ENCODE measurements at regions not wholly inside any gene's neighbourhood (a gene's known extent, or its start where the extent isn't known, plus 50 kb on each side); places are given as distances from the start of the nearest gene placed in this dataset.
"Not testable (repeated sequence)": the region's sequence is repeated elsewhere in the genome, so short reads cannot be mapped to it uniquely, and the experiment has no call there.

DNA sequence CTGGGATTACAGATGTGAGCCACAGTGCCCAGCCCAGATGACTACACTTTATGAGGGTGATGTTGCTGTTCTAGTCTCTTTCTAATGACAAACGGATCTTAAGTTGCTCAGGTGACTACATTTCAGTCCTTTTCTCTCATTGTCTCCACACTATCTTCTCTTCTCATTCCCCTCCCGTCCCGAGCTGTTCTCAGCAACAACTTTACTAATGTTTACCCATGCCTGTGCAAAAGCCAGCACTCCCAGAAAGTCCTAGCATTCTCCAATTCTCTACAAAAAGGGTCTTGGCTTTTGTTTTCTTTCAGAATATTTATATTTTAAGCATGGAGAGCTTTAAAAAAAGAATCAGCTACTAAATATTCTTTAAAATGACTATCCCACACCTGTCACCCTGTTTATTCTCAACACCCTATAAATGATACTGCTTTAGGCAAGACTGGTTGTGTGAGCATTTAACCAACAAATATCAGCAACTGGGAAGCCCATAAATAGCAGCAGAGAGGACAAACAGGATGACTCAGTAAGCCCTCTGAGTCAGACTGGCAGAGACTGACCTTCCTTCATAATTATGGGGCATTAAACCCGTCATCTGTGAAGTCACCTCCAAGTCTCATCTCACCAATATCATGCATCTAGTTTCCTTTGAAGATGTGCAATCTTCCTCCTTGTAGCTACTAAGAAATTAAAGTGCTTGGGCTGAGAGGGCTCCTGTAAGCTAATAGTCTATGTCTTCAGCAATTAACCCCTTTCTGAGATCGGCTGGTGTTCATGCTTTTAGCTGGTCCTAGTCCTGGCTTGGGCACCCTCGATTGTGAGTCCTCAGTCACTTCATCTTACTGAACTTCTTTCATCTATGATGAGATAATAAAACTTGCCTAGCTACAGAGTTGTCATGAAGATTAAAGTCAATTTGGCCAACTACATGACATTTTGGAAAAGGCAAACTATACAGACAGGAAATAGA is 72.6 kb upstream of the KIF2A start:
- H3K4me1 ChIP-seq (ENCODE audit: control insufficient read depth, insufficient read depth, low read length); H3K36me3 Mint-ChIP-seq; ATAC-seq; H3K27ac Mint-ChIP-seq; intact Hi-C loops (cut with micrococcal nuclease); H3K4me3 ChIP-seq (ENCODE audit: low read length); H3K9me3 ChIP-seq (ENCODE audit: control insufficient read depth, insufficient read depth, low read length); H3K9me3 Mint-ChIP-seq; H3K4me3 Mint-ChIP-seq; H3K36me3 ChIP-seq (ENCODE audit: control insufficient read depth, insufficient read depth, low read length); H3K27ac ChIP-seq (ENCODE audit: low read length); H3K27me3 ChIP-seq (ENCODE audit: control insufficient read depth, insufficient read depth, low read length); H3K4me1 Mint-ChIP-seq; DNase-seq: not testable (repeated sequence)
- 94% methylated on average over 4 of the region's 6 CpGs for WGBS (ENCODE audit: insufficient coverage)
- peaks cover 0 to 10% of the 10 kb centered on the region in 2 donors for H3K27me3 Mint-ChIP-seq (ENCODE audit: low read depth in 2 of 2)

DNA sequence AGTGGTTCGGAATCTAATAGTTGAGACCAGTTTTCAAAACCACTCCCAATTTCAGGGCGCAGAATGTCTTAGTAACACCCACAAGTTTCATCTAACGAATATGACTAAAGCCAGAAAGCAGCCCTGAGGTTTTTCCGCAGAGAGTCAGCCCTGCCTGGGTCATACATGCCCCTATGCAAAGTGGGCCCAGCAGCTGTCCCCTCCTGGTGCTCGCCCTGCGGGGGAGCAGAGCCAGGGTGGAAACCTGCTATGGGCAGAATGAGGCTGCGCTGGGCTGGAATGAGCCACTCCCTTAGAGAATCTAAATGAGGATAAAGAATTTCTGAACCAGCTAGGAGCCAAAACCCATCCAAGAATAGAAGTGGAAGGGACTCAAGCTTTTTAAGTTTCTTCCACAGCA is 69.4 kb upstream of the KIF2A start:
- H3K27ac Mint-ChIP-seq; H3K36me3 Mint-ChIP-seq; intact Hi-C loops (cut with micrococcal nuclease); H3K9me3 Mint-ChIP-seq; H3K4me3 Mint-ChIP-seq; DNase-seq; H3K27ac ChIP-seq (ENCODE audit: low read length); H3K9me3 ChIP-seq (ENCODE audit: control insufficient read depth, insufficient read depth, low read length); H3K4me1 ChIP-seq (ENCODE audit: control insufficient read depth, insufficient read depth, low read length); H3K4me3 ChIP-seq (ENCODE audit: low read length); H3K27me3 Mint-ChIP-seq (ENCODE audit: low read depth in 2 of 2); ATAC-seq; H3K27me3 ChIP-seq (ENCODE audit: control insufficient read depth, insufficient read depth, low read length); H3K4me1 Mint-ChIP-seq; H3K36me3 ChIP-seq (ENCODE audit: control insufficient read depth, insufficient read depth, low read length): not testable (repeated sequence)
- 79% methylated on average over 7 of the region's 7 CpGs for WGBS (ENCODE audit: insufficient coverage)

DNA sequence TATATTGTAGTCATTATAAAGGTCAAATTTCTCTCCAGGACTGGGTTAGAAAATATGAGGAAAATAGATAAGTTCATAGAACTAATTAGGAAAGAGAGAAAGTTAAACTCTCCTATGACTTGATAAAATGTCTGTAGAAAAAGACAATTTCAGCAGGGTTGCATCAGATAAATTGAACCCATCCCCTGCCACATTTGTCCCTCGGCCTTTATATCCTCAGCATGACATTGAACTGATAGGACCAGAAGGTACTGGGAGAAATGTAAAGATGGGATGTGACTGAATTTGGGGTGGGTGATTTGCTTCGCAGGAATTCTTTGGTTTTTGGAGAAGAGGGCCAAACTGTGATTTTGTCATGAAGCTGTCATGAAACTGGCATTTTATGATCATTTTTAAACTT is 68.1 kb upstream of the KIF2A start:
- H3K27ac Mint-ChIP-seq; H3K4me3 ChIP-seq (ENCODE audit: low read length); H3K4me1 Mint-ChIP-seq; intact Hi-C loops (cut with micrococcal nuclease); H3K4me1 ChIP-seq (ENCODE audit: control insufficient read depth, insufficient read depth, low read length); H3K27me3 ChIP-seq (ENCODE audit: control insufficient read depth, insufficient read depth, low read length); H3K27me3 Mint-ChIP-seq (ENCODE audit: low read depth in 2 of 2); H3K9me3 ChIP-seq (ENCODE audit: control insufficient read depth, insufficient read depth, low read length); H3K4me3 Mint-ChIP-seq; H3K36me3 Mint-ChIP-seq; DNase-seq; H3K27ac ChIP-seq (ENCODE audit: low read length); ATAC-seq; H3K9me3 Mint-ChIP-seq; H3K36me3 ChIP-seq (ENCODE audit: control insufficient read depth, insufficient read depth, low read length): not testable (repeated sequence)
- WGBS (ENCODE audit: insufficient coverage): 91% methylated on average over 2 of the region's 2 CpGs

DNA sequence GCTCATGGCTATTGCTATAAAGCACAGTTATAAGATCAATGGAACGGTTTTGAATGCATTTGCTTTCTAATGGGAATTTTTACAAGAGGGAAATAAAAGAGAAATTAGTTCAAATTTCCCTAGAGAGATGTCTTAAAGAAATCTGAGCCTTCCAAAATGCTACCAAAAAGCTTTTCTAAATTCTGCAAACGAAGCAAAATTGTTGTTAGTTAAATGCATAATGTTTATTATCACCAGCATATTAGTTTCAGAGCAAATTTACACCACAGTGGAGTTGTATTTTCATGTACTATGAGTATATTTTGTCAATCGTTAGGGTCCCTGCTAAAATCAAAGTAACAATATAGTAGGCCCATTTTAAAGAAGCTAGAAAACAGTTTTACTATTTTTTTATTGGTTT is 67.4 kb upstream of the KIF2A start:
- intact Hi-C loops (cut with micrococcal nuclease); ATAC-seq: not testable (repeated sequence)

DNA sequence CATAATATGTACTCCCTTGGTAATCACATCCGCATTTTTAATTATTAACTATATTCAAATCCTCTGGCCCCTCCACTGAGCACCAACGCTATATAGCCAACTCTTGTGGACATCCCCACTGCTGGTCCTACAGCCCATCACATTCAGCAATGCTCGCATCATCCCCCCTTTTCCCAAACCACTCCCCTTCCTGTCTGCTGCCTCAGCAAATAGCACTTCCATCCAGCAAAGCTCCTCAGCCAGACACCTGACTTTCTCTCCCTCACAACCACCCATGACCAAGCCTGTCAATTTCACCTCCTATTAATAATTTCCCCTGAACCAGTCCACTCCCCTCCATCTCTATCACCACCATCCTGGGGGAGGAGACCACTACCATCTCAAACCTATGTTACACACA is 65.5 kb upstream of the KIF2A start:
- H3K27me3 Mint-ChIP-seq (ENCODE audit: low read depth in 2 of 2); H3K9me3 Mint-ChIP-seq; H3K4me1 ChIP-seq (ENCODE audit: control insufficient read depth, insufficient read depth, low read length); DNase-seq; H3K36me3 Mint-ChIP-seq; H3K27ac Mint-ChIP-seq; H3K36me3 ChIP-seq (ENCODE audit: control insufficient read depth, insufficient read depth, low read length); H3K4me1 Mint-ChIP-seq; H3K27me3 ChIP-seq (ENCODE audit: control insufficient read depth, insufficient read depth, low read length); H3K9me3 ChIP-seq (ENCODE audit: control insufficient read depth, insufficient read depth, low read length); ATAC-seq; intact Hi-C loops (cut with micrococcal nuclease); H3K27ac ChIP-seq (ENCODE audit: low read length); H3K4me3 ChIP-seq (ENCODE audit: low read length); H3K4me3 Mint-ChIP-seq: not testable (repeated sequence)
- WGBS (ENCODE audit: insufficient coverage): 90% methylated on average over 3 of the region's 3 CpGs

More for the DNA sequence above, 67.4 kb upstream of the KIF2A start:
- not testable (repeated sequence) for DNase-seq; H3K36me3 ChIP-seq (ENCODE audit: control insufficient read depth, insufficient read depth, low read length); H3K27me3 Mint-ChIP-seq (ENCODE audit: low read depth in 2 of 2); H3K4me3 Mint-ChIP-seq; H3K4me1 ChIP-seq (ENCODE audit: control insufficient read depth, insufficient read depth, low read length); H3K4me3 ChIP-seq (ENCODE audit: low read length); H3K27ac Mint-ChIP-seq; H3K4me1 Mint-ChIP-seq; H3K9me3 ChIP-seq (ENCODE audit: control insufficient read depth, insufficient read depth, low read length); H3K36me3 Mint-ChIP-seq; H3K27me3 ChIP-seq (ENCODE audit: control insufficient read depth, insufficient read depth, low read length); H3K9me3 Mint-ChIP-seq; H3K27ac ChIP-seq (ENCODE audit: low read length)
- WGBS (ENCODE audit: insufficient coverage): no CpG with 5 or more reads among the region's 3 CpGs

DNA sequence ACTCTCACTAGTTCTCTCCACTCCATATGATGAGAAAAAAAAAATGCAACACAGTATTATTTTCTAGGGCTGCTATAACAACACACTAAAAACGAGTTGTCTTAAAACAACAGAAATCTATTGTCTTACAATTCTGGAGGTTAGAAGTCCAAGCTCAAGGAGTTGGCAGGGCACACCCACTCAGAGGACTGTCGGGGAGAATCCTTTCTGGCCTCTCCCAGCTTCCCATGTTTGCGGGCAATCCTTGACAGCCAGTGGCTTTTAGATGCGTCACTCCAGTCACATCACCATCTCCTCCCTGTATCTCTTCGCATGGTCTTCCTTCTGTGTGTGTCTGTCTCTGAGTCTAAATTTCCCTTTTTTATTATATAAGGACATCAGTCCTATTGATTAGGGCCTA is 64.0 kb upstream of the KIF2A start:
- H3K27ac Mint-ChIP-seq; H3K4me1 ChIP-seq (ENCODE audit: control insufficient read depth, insufficient read depth, low read length); H3K36me3 ChIP-seq (ENCODE audit: control insufficient read depth, insufficient read depth, low read length); H3K27ac ChIP-seq (ENCODE audit: low read length); H3K9me3 Mint-ChIP-seq; H3K4me3 ChIP-seq (ENCODE audit: low read length); intact Hi-C loops (cut with micrococcal nuclease); H3K9me3 ChIP-seq (ENCODE audit: control insufficient read depth, insufficient read depth, low read length); H3K4me3 Mint-ChIP-seq; H3K27me3 ChIP-seq (ENCODE audit: control insufficient read depth, insufficient read depth, low read length); ATAC-seq; DNase-seq; H3K27me3 Mint-ChIP-seq (ENCODE audit: low read depth in 2 of 2); H3K4me1 Mint-ChIP-seq; H3K36me3 Mint-ChIP-seq: not testable (repeated sequence)
- WGBS (ENCODE audit: insufficient coverage): 90% methylated on average over 5 of the region's 5 CpGs

DNA sequence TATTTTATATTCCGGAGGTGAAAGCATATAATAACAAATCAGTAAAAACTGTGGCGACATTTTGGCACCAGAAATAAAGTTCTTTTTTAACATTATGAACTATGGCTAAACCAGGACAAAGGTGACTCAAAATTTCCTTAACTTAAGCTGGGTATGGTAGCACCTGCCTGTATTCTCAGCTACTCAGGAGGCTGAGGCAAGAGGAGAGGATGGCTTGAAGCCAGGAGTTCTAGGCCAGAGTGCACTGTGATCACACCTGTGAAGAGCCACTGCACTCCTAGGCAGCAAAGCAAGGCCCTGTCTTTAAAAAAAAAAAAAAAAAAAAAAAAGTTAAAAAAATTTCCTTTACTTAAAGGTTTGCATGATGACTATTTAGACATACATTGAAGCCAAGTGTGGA is 63.0 kb upstream of the KIF2A start:
- 92% methylated on average over 2 of the region's 2 CpGs for WGBS (ENCODE audit: insufficient coverage)
- intact Hi-C loops (cut with micrococcal nuclease); H3K4me3 Mint-ChIP-seq; H3K4me3 ChIP-seq (ENCODE audit: low read length); H3K4me1 Mint-ChIP-seq; H3K36me3 Mint-ChIP-seq; H3K27ac Mint-ChIP-seq; H3K27me3 Mint-ChIP-seq (ENCODE audit: low read depth in 2 of 2); H3K4me1 ChIP-seq (ENCODE audit: control insufficient read depth, insufficient read depth, low read length); DNase-seq; H3K27ac ChIP-seq (ENCODE audit: low read length); ATAC-seq; H3K9me3 Mint-ChIP-seq; H3K9me3 ChIP-seq (ENCODE audit: control insufficient read depth, insufficient read depth, low read length); H3K27me3 ChIP-seq (ENCODE audit: control insufficient read depth, insufficient read depth, low read length); H3K36me3 ChIP-seq (ENCODE audit: control insufficient read depth, insufficient read depth, low read length): not testable (repeated sequence)

DNA sequence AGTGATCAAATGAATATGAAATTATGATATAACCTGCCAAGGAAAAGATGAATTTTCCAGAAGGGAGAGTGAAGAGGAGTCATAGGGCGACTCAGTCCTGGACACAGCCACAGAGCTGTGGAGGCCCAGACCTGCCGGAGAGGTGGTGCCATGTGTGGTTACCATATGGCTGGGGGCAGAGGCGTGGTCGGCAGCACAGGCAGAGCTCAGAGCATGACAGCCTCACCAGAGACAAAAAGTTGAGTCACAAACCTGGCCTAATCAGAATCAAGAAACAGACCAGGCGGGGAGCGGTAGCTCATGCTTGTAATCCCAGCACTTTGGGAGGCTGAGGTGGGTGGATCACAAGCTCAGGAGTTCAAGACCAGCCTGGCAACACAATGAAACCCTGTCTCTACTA is 57.8 kb upstream of the KIF2A start:
- H3K4me3 Mint-ChIP-seq; H3K27me3 ChIP-seq (ENCODE audit: control insufficient read depth, insufficient read depth, low read length); DNase-seq; H3K27ac Mint-ChIP-seq; intact Hi-C loops (cut with micrococcal nuclease); ATAC-seq; H3K9me3 Mint-ChIP-seq; H3K27ac ChIP-seq (ENCODE audit: low read length); H3K4me1 Mint-ChIP-seq; H3K27me3 Mint-ChIP-seq (ENCODE audit: low read depth in 2 of 2); H3K4me3 ChIP-seq (ENCODE audit: low read length); H3K36me3 Mint-ChIP-seq; H3K9me3 ChIP-seq (ENCODE audit: control insufficient read depth, insufficient read depth, low read length); H3K36me3 ChIP-seq (ENCODE audit: control insufficient read depth, insufficient read depth, low read length); H3K4me1 ChIP-seq (ENCODE audit: control insufficient read depth, insufficient read depth, low read length): not testable (repeated sequence)
- 88% methylated on average over 6 of the region's 6 CpGs for WGBS (ENCODE audit: insufficient coverage)

Data from natural killer cell (primary cell).